ENCODE measurements at regions not wholly inside any gene's neighbourhood (a gene's known extent, or its start where the extent isn't known, plus 50 kb on each side); places are given as distances from the start of the nearest gene placed in this dataset.

DNA sequence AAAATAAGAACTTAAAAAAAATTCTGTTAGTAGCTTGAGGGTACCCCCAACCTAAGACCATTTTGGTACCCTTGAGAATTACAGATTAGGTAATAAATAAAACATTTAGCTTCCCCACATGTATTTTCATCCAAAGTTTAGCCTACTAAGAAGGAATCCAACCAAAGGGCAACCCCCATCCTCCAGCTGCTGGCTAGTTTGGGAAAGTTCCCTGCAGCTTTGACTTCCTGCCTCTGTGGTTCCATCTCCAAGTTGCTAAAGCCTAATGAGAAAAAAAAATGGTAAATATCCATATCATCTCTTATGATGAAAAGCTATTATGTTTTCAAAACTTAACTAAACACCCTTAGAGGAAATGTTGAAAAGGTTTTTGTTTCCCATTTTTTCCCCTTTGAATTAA is 547.2 kb downstream of the ANKRD7 start:
- TF ChIP-seq CTCF (IDR thresholded peaks at IDR 0.05) (no peak), POLR2A (IDR thresholded peaks at IDR 0.05) (no peak)

Data from vagina (tissue), 2 donors.